ENCODE measurements at regions not wholly inside any gene's neighbourhood (a gene's known extent, or its start where the extent isn't known, plus 50 kb on each side); places are given as distances from the start of the nearest gene placed in this dataset.

DNA sequence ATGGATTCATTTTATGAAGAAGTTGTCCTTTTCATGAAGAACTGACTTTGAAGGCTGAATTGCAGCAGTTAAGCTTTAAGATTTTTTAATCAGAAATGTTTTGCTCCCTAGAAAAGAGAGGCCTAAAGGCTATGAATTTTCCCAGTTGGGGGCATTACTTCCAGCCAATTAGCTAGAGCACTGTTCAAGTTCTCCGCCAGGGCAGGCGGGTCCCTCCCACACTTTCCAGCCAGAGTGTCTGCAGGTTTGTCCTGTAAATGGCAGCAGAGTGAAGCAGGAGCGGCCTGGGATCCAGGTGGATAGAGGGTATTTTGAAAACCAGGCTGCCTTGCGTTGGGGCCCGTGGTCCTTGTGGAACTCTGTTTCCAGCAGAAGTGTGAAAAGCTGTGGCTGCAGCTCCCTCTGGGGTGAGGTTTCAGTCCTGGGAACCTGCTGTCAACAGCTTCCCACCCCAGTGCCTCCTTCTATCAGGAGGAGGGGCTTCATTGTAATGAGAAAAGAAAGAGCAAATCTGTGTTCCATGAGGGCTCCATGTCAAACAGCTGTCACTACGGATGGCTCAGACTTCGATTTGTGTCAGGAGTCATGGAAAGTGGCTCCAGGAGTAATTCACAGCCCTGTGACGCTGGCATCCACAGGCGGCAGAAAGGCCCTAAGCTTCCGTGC lies 210.7 kb upstream of the TMEM132C start:
- TF ChIP-seq, protein P1, sequence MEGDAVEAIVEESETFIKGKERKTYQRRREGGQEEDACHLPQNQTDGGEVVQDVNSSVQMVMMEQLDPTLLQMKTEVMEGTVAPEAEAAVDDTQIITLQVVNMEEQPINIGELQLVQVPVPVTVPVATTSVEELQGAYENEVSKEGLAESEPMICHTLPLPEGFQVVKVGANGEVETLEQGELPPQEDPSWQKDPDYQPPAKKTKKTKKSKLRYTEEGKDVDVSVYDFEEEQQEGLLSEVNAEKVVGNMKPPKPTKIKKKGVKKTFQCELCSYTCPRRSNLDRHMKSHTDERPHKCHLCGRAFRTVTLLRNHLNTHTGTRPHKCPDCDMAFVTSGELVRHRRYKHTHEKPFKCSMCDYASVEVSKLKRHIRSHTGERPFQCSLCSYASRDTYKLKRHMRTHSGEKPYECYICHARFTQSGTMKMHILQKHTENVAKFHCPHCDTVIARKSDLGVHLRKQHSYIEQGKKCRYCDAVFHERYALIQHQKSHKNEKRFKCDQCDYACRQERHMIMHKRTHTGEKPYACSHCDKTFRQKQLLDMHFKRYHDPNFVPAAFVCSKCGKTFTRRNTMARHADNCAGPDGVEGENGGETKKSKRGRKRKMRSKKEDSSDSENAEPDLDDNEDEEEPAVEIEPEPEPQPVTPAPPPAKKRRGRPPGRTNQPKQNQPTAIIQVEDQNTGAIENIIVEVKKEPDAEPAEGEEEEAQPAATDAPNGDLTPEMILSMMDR (IDR thresholded peaks at IDR 0.05): no peak
- no peak for TF ChIP-seq POLR2A (IDR thresholded peaks at IDR 0.05)

All from heart left ventricle (tissue), 13 donors.